ENCODE measurements at regions not wholly inside any gene's neighbourhood (a gene's known extent, or its start where the extent isn't known, plus 50 kb on each side); places are given as distances from the start of the nearest gene placed in this dataset.
A peak's percentile ranks its signal among the peaks of the same experiment; 100 is the strongest.

- DNase-seq = no peak
Measured at GRCh38 chr15:89421219-89421618, 75.2 kb downstream of the RHCG start.

DNA sequence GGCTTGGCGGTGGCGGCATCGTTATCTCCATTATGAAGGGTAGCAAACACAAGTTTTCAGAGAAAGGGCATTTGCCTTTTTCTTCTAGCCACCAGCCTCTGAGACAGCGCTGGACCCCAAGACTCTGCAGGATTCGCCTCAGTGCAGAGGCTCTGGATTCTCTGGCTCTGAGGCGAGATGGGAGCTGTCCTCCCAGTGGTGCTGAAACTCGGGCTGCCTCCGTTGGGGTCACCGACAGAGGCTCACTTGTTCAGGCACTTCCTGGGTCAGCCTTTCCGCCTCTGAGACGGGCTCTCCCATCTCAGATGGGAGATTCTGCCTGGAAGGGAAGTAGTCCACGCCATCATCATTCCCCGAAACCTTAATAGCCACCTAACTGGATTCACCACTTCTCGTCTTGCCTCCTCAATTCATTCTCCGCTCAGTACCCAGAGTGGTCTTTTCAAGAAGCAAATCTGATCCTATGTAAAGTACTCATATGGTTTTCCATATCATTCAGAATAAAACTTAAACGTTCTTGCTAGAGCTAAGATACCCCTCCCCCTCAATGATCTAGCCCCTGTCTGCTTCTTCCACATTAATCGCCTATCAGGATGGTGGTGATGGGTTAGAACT, 76.9 kb downstream of the RHCG start:
- no peak for DNase-seq

DNA sequence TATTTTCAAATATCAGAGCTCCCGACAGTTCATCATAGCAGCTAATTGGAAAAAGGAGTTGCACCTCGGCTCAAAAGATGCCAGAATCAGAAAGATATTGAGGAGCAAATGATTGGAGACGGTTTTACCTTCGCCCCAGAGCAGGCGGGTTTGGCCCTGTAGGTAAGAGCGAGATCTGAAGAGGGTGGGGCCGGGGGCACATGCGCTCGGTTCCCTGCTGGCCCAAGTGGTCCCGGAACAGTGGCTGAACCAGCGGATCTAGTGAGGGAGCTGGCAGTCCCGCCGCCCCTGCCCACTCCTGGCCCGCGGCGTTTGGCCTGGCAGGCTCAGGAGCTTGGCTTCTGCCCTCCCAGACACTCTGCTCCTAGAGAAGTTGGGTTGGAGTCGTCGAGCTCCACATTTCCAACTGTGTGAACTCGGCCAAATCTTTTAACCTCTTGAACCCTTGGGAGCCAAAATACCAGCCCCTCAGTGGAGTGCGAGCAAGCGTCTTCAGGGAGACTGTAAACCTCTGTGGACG, 79.1 kb downstream of the RHCG start:
- DNase-seq = no peak

- DNase-seq = peak; percentile 75
Measured at GRCh38 chr15:89416339-89417183, 79.8 kb downstream of the RHCG start.

DNA sequence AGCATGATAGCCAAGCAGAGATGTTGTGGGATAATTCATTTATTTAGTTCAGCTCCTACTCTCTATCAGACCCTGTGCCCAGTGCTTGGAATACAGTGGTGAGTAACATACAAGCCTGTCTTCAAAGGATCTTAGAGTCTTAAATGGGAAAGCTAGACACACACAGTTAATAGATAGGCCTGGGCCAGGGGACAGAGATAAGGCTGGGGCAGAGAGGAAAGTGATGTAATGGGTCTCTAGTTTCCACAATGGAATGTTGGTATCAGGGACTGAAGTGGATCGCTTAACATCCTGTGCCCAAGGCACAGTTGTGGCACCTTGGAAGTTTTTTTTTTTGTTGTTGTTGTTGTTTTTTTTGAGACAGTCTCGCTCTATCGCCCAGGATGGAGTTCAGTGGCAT, 79.9 kb upstream of the POLG start:
- DNase-seq = no peak

DNA sequence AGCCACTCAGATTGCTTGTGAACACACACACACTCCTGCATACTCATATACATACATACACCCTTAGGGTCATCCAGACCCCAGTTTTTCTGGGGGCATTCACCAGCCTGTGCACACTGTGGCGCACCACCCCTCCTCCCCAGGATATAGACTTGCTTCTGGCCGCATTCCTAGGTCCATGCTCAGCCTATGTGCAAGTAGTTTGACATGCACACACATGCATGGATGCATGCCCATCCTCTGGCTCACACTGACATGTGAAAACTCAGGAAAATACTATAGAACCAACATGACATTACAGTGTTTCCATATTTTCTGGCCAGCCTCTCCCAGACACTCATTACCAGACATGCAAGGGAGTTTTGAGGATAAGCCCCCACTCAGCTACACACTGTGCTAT, 79.3 kb upstream of the POLG start:
- no peak for DNase-seq

DNA sequence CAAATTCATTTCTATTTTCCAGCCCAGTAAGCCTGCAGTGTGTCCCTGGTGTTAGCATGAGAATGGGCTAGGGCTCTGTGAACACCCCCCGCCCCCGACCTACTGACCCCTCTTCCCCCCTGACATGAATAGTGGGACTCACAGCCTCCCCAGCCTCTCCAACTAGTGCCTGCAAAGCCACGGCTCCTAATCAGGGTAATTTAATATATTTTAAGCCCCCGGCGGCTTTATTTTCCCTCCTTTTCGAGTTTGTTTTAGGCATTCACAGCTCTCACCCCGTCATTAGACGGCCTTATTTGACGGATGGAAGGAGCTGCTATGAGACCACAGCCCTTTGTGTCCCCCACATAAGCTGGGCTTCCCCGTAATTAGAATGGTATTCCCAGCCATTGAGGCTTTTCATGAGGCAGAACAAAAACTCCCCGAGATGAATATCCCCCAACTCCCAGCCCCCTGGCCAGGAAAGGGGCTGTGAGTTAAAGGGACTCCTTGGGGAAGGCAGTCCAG, 78.3 kb upstream of the POLG start:
- DNase-seq = no peak

GRCh38 chr15:89410039-89410435, 75.4 kb upstream of the POLG start:
- no peak for DNase-seq

GRCh38 chr15:89409184-89410038, 74.8 kb upstream of the POLG start:
- no peak for DNase-seq

DNA sequence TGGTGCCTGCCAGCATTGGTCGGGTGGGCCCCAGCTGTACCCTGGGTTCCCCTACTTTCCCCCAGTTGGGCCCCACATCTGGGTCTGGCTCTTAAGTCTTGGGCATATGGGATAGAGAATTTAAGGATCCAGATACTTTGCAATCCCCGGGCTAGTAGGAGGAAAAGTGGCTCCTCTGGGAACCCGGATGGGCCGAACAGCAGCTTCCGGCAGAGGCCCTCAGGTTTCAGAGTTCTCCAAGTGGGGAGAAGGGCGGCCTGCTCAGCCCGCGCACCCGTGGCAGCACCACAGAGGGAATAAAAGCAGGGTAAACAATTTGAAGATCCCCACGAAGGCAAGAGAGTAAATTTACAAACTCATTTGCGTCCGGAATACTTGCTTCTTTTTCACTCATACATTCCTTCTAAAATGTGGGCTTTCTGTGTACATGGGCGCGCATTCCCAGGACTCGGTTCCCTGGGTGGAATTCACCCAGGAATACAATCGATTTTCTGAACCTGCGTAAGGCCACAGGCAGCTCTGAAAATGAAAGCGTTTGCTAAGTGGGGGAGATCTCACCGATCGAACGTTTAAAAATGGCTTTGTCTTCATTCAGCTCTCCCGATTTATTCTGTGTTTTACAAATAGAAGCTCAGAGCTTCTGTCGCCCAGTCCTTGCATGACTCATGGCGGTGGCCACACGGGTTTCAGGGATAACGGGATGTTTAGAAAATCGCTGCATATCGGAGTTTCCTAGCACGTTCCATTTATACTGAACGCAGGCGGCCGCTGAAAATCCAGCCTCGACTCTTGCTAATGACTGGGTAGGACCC, 74.0 kb upstream of the POLG start:
- DNase-seq = no peak

DNA sequence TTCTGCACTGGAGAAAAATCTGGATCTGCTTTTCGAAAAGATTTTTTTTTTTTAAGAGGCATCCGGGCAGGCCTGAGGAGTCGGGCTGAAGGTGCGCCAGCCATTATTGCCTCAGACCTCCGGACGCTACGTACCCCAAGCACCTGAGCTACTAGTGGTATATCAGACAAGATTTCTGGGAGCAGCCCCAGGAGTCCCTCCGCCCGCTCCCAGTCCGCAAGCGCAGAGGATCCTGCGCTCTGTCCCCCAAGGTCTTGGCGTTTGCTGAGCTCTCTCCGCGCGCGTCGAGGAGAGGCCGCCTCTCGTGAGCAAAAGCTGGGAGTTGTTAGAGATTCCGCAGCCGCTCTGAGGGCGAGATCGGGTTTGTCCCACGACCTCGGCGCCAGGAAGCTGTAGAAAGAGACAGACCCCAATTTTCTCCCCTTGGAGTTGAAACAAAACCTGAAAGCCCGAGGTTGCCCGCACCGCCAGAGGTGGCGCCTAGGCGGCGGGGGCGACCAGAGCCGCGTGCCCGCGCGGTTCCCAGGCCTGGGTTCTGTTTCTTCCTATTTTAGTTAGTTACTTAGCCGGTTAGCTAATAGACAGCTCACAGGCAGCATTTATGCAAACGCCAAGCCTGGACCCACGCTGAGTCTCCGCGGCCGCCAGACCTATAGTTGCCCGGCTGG, 72.5 kb upstream of the POLG start:
- DNase-seq = no peak

GRCh38 chr15:89406218-89406939, 71.8 kb upstream of the POLG start:
- no peak for DNase-seq

DNA sequence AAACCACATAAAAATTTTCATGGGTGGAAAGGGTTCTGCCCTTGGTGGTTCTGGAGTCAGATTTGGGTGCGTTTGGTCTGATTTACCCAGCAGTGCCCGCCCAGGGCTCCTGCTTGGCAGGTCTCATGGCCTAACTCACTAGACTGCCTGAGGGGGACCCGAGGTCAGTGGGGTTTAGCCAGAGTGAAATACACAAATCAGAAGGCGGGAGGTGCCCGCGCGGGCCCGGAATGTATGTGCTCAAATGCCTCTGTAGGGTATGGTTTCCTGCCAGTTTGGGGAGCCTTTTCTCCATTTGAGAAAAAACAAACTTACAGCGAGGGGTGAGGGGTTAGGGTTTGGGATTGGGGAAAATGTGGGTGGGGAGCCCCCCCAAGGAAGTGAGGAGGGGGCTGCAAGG, 70.9 kb upstream of the POLG start:
- DNase-seq = no peak

DNA sequence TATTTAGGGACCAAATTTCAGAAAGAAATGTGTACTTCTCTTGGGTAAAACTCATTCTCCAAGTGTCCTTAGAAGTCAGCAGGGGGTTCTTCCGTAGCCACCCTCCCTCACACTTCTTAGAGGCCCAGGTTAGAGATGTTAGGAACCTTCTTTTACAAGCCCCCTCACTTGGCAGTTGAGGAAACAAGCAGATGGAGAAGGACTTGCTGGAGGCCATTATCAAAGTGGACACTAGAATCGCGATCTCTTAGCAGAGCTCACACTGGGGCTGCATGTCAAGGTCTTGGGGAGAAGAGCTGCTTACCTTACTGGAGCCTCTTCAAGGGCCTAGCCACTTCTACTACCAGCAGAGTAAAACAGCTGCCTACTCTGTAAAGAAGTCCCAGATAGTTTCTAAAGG, 69.4 kb upstream of the POLG start:
- no peak for DNase-seq

DNA sequence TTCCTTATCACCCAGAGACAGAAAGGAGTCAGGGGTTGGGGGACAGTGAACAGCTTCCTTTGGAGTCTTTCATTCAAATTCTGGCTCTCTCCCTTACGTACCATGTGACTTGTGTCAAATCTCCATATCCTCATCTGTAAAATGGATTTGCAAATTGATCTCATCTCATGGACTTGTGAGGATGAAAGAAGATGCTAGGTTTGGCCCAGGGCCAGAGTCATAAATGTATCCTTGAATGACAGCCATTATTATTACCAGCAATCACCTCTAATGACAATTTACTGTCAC, 67.8 kb upstream of the POLG start:
- DNase-seq = no peak

- no peak for DNase-seq
Measured at GRCh38 chr15:89401631-89402517, 67.2 kb upstream of the POLG start.

GRCh38 chr15:89400782-89401545, 66.3 kb upstream of the POLG start:
- DNase-seq = no peak

- no peak for DNase-seq
Measured at GRCh38 chr15:89400116-89400781, 65.6 kb upstream of the POLG start.

Measured in CD4-positive, alpha-beta T cell treated with Interleukin-17A for 1 hour (primary cell).